PFSK-1 (cell line): ENCODE measurements at regions not wholly inside any gene's neighbourhood (a gene's known extent, or its start where the extent isn't known, plus 50 kb on each side); places are given as distances from the start of the nearest gene placed in this dataset.

Experiments used
- POLR2AphosphoS5 ChIP-seq: IDR thresholded peaks from 2 replicates; pipeline ENCODE4 v1.6.1; 2012; ENCODE audit warnings: low read depth, mild to moderate bottlenecking, control low read depth, low read length, moderate library complexity
- SIN3A ChIP-seq: IDR thresholded peaks from 2 replicates; pipeline ENCODE4 v1.6.1; 2012; ENCODE audit warnings: mild to moderate bottlenecking, low read length, moderate library complexity, borderline replicate concordance; ENCODE audit not compliant: insufficient read depth
- TAF1 ChIP-seq: IDR thresholded peaks from 2 replicates; pipeline ENCODE4 v1.6.1; 2012; ENCODE audit warnings: low read length, control low read depth, borderline replicate concordance; ENCODE audit not compliant: insufficient read depth
- TF ChIP-seq, protein P1 (sequence below), 2 experiments: IDR thresholded peaks; 2 replicates each; pipeline versions ENCODE4 v1.6.1 to v1.8.0; 2011 to 2012; ENCODE audit warnings: low read depth in 2 of 2, low read length in 2 of 2, control low read depth in 1 of 2, inconsistent platforms in 1 of 2, mild to moderate bottlenecking in 1 of 2, moderate library complexity in 1 of 2; ENCODE audit not compliant: insufficient read depth in 1 of 2

- TF ChIP-seq POLR2AphosphoS5 (no peak), TAF1 (no peak), SIN3A (no peak)
- TF ChIP-seq, protein P1, sequence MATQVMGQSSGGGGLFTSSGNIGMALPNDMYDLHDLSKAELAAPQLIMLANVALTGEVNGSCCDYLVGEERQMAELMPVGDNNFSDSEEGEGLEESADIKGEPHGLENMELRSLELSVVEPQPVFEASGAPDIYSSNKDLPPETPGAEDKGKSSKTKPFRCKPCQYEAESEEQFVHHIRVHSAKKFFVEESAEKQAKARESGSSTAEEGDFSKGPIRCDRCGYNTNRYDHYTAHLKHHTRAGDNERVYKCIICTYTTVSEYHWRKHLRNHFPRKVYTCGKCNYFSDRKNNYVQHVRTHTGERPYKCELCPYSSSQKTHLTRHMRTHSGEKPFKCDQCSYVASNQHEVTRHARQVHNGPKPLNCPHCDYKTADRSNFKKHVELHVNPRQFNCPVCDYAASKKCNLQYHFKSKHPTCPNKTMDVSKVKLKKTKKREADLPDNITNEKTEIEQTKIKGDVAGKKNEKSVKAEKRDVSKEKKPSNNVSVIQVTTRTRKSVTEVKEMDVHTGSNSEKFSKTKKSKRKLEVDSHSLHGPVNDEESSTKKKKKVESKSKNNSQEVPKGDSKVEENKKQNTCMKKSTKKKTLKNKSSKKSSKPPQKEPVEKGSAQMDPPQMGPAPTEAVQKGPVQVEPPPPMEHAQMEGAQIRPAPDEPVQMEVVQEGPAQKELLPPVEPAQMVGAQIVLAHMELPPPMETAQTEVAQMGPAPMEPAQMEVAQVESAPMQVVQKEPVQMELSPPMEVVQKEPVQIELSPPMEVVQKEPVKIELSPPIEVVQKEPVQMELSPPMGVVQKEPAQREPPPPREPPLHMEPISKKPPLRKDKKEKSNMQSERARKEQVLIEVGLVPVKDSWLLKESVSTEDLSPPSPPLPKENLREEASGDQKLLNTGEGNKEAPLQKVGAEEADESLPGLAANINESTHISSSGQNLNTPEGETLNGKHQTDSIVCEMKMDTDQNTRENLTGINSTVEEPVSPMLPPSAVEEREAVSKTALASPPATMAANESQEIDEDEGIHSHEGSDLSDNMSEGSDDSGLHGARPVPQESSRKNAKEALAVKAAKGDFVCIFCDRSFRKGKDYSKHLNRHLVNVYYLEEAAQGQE (IDR thresholded peaks at IDR 0.05; ENCODE audit: insufficient read depth in 1 of 2, low read depth in 2 of 2, low read length in 2 of 2): no peak
Observed at GRCh38 chr2:164039270-164039669, 303.5 kb upstream of the FIGN start.
